Stimulated activated CD8-positive, alpha-beta memory T cell treated with anti-CD3 and anti-CD28 coated beads, Interleukin-15, amount 100 ng/mL, for 24 hours (primary cell): ENCODE measurements at regions not wholly inside any gene's neighbourhood (a gene's known extent, or its start where the extent isn't known, plus 50 kb on each side); places are given as distances from the start of the nearest gene placed in this dataset.
"Not testable (repeated sequence)": the region's sequence is repeated elsewhere in the genome, so short reads cannot be mapped to it uniquely, and the experiment has no call there.

Experiments used
- DNase-seq: peaks from one replicate; pipeline ENCODE4 v3.0.0-alpha.2; 2020; ENCODE audit warnings: low read depth

GRCh38 chr15:20345401-20345958 lies 196.1 kb downstream of the GOLGA6L6 start:
- no peak for DNase-seq

- DNase-seq = no peak
These were observed 196.8 kb downstream of the GOLGA6L6 start for GRCh38 chr15:20344601-20345400.

- DNase-seq = not testable (repeated sequence)
These were observed 198.0 kb downstream of the GOLGA6L6 start for GRCh38 chr15:20343395-20344211.

- DNase-seq = not testable (repeated sequence)
These were observed 198.8 kb downstream of the GOLGA6L6 start for GRCh38 chr15:20342601-20343394.

GRCh38 chr15:20341901-20342600 lies 199.5 kb downstream of the GOLGA6L6 start:
- DNase-seq = no peak

- DNase-seq = no peak
These were observed 200.5 kb downstream of the GOLGA6L6 start for GRCh38 chr15:20340931-20341661.

GRCh38 chr15:20340331-20340811 lies 201.2 kb downstream of the GOLGA6L6 start:
- DNase-seq = no peak

- DNase-seq = not testable (repeated sequence)
These were observed 202.4 kb downstream of the GOLGA6L6 start for GRCh38 chr15:20339086-20339791.

- DNase-seq = not testable (repeated sequence)
These were observed 202.9 kb downstream of the GOLGA6L6 start for GRCh38 chr15:20338671-20339070.

GRCh38 chr15:20337238-20337637 lies 204.4 kb downstream of the GOLGA6L6 start:
- not testable (repeated sequence) for DNase-seq

- DNase-seq = not testable (repeated sequence)
These were observed 207.1 kb downstream of the GOLGA6L6 start for GRCh38 chr15:20334451-20334850.

- not testable (repeated sequence) for DNase-seq
These were observed 215.8 kb downstream of the GOLGA6L6 start for GRCh38 chr15:20325751-20326150.

GRCh38 chr15:20317132-20317531 lies 224.5 kb downstream of the GOLGA6L6 start:
- not testable (repeated sequence) for DNase-seq

GRCh38 chr15:20311014-20311680 lies 230.5 kb downstream of the GOLGA6L6 start:
- not testable (repeated sequence) for DNase-seq

- no peak for DNase-seq
These were observed 231.0 kb downstream of the GOLGA6L6 start for GRCh38 chr15:20310603-20311002.

- not testable (repeated sequence) for DNase-seq
These were observed 231.6 kb downstream of the GOLGA6L6 start for GRCh38 chr15:20309966-20310365.

- DNase-seq = not testable (repeated sequence)
These were observed 232.2 kb downstream of the GOLGA6L6 start for GRCh38 chr15:20309395-20309794.

- not testable (repeated sequence) for DNase-seq
These were observed 233.4 kb downstream of the GOLGA6L6 start for GRCh38 chr15:20308027-20308690.
